Fibroblast of villous mesenchyme (primary cell): ENCODE measurements at regions not wholly inside any gene's neighbourhood (a gene's known extent, or its start where the extent isn't known, plus 50 kb on each side); places are given as distances from the start of the nearest gene placed in this dataset.

Source experiments
- DNase-seq: peaks from one replicate; pipeline ENCODE4 v3.0.0-alpha.2; 2010; ENCODE audit warnings: low read depth
- H3K4me3 ChIP-seq: 2 replicates; pipeline ENCODE4 v1.5.1; 2011; ENCODE audit warnings: low read depth, mild to moderate bottlenecking, low read length
- TF ChIP-seq, protein P1 (sequence below): IDR thresholded peaks from 2 replicates; pipeline ENCODE4 v1.5.1; 2012; ENCODE audit warnings: low read depth, mild to moderate bottlenecking, low read length; ENCODE audit not compliant: insufficient read depth

GRCh38 chr6:91744566-91744965, 1157.7 kb upstream of the MAP3K7 start:
- no peak for DNase-seq
- H3K4me3 ChIP-seq, result no peak overlapping the region
- TF ChIP-seq, protein P1, sequence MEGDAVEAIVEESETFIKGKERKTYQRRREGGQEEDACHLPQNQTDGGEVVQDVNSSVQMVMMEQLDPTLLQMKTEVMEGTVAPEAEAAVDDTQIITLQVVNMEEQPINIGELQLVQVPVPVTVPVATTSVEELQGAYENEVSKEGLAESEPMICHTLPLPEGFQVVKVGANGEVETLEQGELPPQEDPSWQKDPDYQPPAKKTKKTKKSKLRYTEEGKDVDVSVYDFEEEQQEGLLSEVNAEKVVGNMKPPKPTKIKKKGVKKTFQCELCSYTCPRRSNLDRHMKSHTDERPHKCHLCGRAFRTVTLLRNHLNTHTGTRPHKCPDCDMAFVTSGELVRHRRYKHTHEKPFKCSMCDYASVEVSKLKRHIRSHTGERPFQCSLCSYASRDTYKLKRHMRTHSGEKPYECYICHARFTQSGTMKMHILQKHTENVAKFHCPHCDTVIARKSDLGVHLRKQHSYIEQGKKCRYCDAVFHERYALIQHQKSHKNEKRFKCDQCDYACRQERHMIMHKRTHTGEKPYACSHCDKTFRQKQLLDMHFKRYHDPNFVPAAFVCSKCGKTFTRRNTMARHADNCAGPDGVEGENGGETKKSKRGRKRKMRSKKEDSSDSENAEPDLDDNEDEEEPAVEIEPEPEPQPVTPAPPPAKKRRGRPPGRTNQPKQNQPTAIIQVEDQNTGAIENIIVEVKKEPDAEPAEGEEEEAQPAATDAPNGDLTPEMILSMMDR, result no peak

GRCh38 chr6:91743756-91744155, 1156.9 kb upstream of the MAP3K7 start:
- TF ChIP-seq, protein P1, result no peak
- DNase-seq, result no peak
- no peak overlapping the region for H3K4me3 ChIP-seq

GRCh38 chr6:91731939-91732338, 1145.1 kb upstream of the MAP3K7 start:
- DNase-seq, result no peak

DNA sequence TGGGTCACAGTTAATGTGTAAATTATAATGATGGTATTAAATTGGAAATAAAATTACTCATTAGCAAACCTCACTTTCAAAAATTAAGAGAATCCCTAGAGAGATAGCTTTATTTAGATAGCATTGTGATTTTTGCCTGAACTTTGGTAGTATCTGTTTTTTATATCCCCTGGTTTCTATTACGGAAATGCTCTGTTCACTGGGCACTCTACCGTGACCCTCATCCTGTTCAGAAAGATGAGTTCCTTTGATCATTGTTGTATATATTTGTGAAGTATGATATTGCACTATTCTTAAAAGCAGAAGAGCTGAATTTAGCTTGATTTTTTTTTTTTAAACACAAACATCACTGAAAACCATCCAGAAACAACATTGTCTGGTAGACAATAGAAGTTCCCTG, 1143.8 kb upstream of the MAP3K7 start:
- no peak overlapping the region for H3K4me3 ChIP-seq
- DNase-seq, result no peak
- TF ChIP-seq, protein P1, result no peak

More at GRCh38 chr6:91731939-91732338, 1145.1 kb upstream of the MAP3K7 start:
- H3K4me3 ChIP-seq, result no peak overlapping the region
- TF ChIP-seq, protein P1, result no peak

- no peak overlapping the region for H3K4me3 ChIP-seq
- no peak for DNase-seq
- TF ChIP-seq, protein P1, result no peak
These were observed 1133.5 kb upstream of the MAP3K7 start for GRCh38 chr6:91720324-91720723.

DNA sequence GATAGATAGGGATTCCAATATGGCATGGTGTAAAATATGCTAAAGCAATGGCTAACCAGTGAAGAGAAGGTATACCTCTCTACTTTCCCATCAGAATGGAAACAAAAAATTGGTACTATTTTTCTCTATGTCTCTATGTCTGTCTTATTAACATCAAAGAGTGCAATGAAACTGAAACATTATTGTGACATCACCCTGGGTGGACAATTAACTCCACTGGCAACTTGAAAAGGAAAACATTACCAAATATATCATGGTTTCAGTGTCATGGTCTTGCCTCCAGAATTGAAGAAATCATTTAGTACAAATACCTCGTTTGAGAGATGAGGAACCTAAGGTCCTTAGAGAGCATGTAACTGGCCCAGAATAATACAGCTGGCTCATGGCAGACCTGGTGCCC, 1132.5 kb upstream of the MAP3K7 start:
- no peak overlapping the region for H3K4me3 ChIP-seq
- TF ChIP-seq, protein P1, result no peak
- DNase-seq, result no peak

DNA sequence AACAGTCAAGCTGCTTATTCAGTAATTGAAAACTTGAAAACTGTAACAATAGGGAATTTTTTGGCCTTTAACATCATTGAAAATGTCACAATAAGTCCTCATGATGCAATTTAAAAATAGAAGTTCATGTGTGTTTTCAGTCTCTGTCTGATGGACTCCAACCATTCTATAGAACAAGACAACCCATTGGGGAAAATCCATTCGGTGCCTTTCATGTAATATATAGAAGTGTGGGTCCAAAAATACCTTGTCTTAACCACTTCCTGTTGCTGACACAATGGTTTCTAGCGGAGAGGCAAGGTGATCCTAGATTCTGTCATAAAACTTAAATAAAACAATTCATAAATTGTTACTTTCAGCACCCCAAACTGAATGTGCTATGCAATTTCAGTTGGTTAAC, 1131.3 kb upstream of the MAP3K7 start:
- TF ChIP-seq, protein P1, result no peak
- DNase-seq, result no peak
- H3K4me3 ChIP-seq, result no peak overlapping the region
